MM.1S (cell line): ENCODE measurements at regions not wholly inside any gene's neighbourhood (a gene's known extent, or its start where the extent isn't known, plus 50 kb on each side); places are given as distances from the start of the nearest gene placed in this dataset.

Experiments used
- DNase-seq: peaks from one replicate; pipeline ENCODE4 v3.0.0-alpha.2; 2015
- H2AFZ ChIP-seq: fragments of 300-600 bp; sonication (generic); 2 replicates; pipeline ENCODE4 v1.6.0; 2016; ENCODE audit warnings: antibody characterized with exemption, low read length
- H3F3A ChIP-seq: fragments of 300-600 bp; sonication (generic); 2 replicates; pipeline ENCODE4 v1.6.1; 2016; ENCODE audit warnings: mild to moderate bottlenecking, antibody characterized with exemption, low read length, moderate library complexity, mixed read lengths; ENCODE audit not compliant: insufficient read depth
- H3K27ac ChIP-seq: fragments of 300-600 bp; sonication (generic); 2 replicates; pipeline ENCODE4 v1.5.1; 2016; ENCODE audit warnings: mild to moderate bottlenecking, low read length
- H3K27me3 ChIP-seq: fragments of 300-600 bp; sonication (generic); replicated peaks from 2 replicates; pipeline ENCODE4 v1.6.0; 2016; ENCODE audit warnings: low read length; ENCODE audit not compliant: insufficient read depth
- H3K36me3 ChIP-seq: fragments of 300-600 bp; sonication (generic); replicated peaks from 2 replicates; pipeline ENCODE4 v1.6.1; 2016; ENCODE audit warnings: mild to moderate bottlenecking, low read length, mixed read lengths; ENCODE audit not compliant: insufficient read depth
- H3K4me1 ChIP-seq: fragments of 300-600 bp; sonication (generic); 2 replicates; pipeline ENCODE4 v1.6.1; 2016; ENCODE audit warnings: low read length, mixed read lengths
- H3K4me2 ChIP-seq: fragments of 300-600 bp; sonication (generic); 2 replicates; pipeline ENCODE4 v1.6.0; 2016; ENCODE audit warnings: low read depth, low read length
- H3K4me3 ChIP-seq: fragments of 300-600 bp; sonication (generic); 2 replicates; pipeline ENCODE4 v1.5.1; 2016; ENCODE audit warnings: low read length, mixed read lengths
- H3K79me2 ChIP-seq: fragments of 300-600 bp; sonication (generic); 2 replicates; pipeline ENCODE4 v1.6.1; 2016; ENCODE audit warnings: mixed run types, low read length, mixed read lengths
- H3K9ac ChIP-seq: fragments of 300-600 bp; sonication (generic); 2 replicates; pipeline ENCODE4 v1.6.1; 2016; ENCODE audit warnings: low read length, mixed read lengths
- H3K9me2 ChIP-seq: fragments of 300-600 bp; sonication (generic); replicated peaks from 2 replicates; pipeline ENCODE4 v1.6.1; 2016; ENCODE audit warnings: mild to moderate bottlenecking, low read length, mixed read lengths; ENCODE audit not compliant: insufficient read depth
- H3K9me3 ChIP-seq: fragments of 300-600 bp; sonication (generic); replicated peaks from 2 replicates; pipeline ENCODE4 v1.6.1; 2016; ENCODE audit warnings: mild to moderate bottlenecking, low read length, mixed read lengths; ENCODE audit not compliant: insufficient read depth
- H4K20me1 ChIP-seq: fragments of 300-600 bp; sonication (generic); 2 replicates; pipeline ENCODE4 v1.6.1; 2016; ENCODE audit warnings: mild to moderate bottlenecking, low read length, moderate library complexity, mixed read lengths; ENCODE audit not compliant: insufficient read depth
- EZH2 ChIP-seq: fragments of 300-600 bp; sonication (generic); optimal IDR thresholded peaks from 2 replicates; pipeline ENCODE3; 2017; ENCODE audit warnings: low read depth, mild to moderate bottlenecking, antibody characterized with exemption, low read length, mixed read lengths
- EZH2phosphoT487 ChIP-seq: fragments of 300-600 bp; sonication (generic); IDR thresholded peaks from 2 replicates; pipeline ENCODE4 v1.6.1; 2018; ENCODE audit warnings: antibody characterized with exemption, low read length
- TF ChIP-seq, protein P1 (sequence below): fragments of 300-600 bp; sonication (generic); IDR thresholded peaks from 2 replicates; pipeline ENCODE4 v1.5.1; 2016; ENCODE audit warnings: antibody characterized with exemption, low read length, mixed read lengths

GRCh38 chr7:63931057-63931600 is 67.5 kb upstream of the ZNF722 start:
- no peaks in the 10 kb centered on the region for H3K36me3 ChIP-seq
- no peaks in the 10 kb centered on the region for H3F3A ChIP-seq
- DNase-seq, result no peak
- H4K20me1 ChIP-seq, result no peaks in the 10 kb centered on the region
- no peaks in the 10 kb centered on the region for H3K4me1 ChIP-seq
- no peak overlapping the region for H3K4me3 ChIP-seq
- no peaks in the 10 kb centered on the region for H3K79me2 ChIP-seq
- H2AFZ ChIP-seq, result no peak overlapping the region
- no peaks in the 10 kb centered on the region for H3K9me2 ChIP-seq
- H3K9me3 ChIP-seq, result no peaks in the 10 kb centered on the region
- no peak overlapping the region for H3K4me2 ChIP-seq
- no peak overlapping the region for H3K27ac ChIP-seq
- TF ChIP-seq EZH2, result no peak
- TF ChIP-seq EZH2phosphoT487, result no peak
- TF ChIP-seq, protein P1, sequence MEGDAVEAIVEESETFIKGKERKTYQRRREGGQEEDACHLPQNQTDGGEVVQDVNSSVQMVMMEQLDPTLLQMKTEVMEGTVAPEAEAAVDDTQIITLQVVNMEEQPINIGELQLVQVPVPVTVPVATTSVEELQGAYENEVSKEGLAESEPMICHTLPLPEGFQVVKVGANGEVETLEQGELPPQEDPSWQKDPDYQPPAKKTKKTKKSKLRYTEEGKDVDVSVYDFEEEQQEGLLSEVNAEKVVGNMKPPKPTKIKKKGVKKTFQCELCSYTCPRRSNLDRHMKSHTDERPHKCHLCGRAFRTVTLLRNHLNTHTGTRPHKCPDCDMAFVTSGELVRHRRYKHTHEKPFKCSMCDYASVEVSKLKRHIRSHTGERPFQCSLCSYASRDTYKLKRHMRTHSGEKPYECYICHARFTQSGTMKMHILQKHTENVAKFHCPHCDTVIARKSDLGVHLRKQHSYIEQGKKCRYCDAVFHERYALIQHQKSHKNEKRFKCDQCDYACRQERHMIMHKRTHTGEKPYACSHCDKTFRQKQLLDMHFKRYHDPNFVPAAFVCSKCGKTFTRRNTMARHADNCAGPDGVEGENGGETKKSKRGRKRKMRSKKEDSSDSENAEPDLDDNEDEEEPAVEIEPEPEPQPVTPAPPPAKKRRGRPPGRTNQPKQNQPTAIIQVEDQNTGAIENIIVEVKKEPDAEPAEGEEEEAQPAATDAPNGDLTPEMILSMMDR, result no peak
- H3K27me3 ChIP-seq, result no peaks in the 10 kb centered on the region
- H3K9ac ChIP-seq, result no peak overlapping the region

DNA sequence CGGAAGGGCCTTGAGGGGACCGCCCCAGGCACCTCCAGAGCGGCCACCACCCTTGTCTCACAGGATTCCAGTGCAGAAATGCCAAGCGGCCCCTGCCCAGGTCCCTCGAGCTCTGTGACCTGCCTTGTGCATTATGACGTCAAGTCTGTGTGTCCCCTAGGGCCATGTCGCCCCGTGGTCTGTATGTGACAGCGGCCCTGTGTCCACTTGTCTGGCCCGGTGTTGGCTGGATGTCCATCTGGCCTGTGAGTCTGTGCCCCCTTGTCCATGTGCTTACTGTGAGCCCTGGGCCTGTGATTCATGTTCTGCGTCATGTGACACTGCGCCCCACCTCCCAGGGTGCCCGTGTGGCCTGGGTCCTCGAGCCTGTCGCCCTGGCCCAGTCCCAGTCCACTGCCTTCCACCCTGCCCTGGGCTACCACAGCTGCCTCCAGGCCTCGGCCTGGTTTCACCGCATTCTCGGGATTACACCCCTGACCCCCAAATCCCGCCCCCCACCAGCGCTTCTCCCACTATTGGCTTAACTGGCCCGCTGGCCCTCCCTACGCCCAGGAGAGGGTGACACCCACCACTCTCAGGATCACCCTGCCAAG is 66.6 kb upstream of the ZNF722 start:
- Histone ChIP-seq H2AFZ (no peak overlapping the region), H3K4me3 (no peak overlapping the region), H3K36me3 (no peaks in the 10 kb centered on the region), H3K79me2 (no peaks in the 10 kb centered on the region), H4K20me1 (no peaks in the 10 kb centered on the region), H3K9me2 (no peaks in the 10 kb centered on the region), H3F3A (no peaks in the 10 kb centered on the region), H3K4me2 (no peak overlapping the region), H3K9me3 (no peaks in the 10 kb centered on the region), H3K27ac (no peak overlapping the region), H3K9ac (no peak overlapping the region), H3K4me1 (no peaks in the 10 kb centered on the region), H3K27me3 (no peaks in the 10 kb centered on the region)
- TF ChIP-seq EZH2 (no peak), EZH2phosphoT487 (no peak)
- TF ChIP-seq, protein P1, result no peak
- DNase-seq, result no peak
